ENCODE measurements at regions not wholly inside any gene's neighbourhood (a gene's known extent, or its start where the extent isn't known, plus 50 kb on each side); places are given as distances from the start of the nearest gene placed in this dataset.

- peaks cover 1% of the 10 kb centered on the region; the same call in 1 of the 2 replicates for H3K23me2 ChIP-seq (ENCODE audit: low read depth, low read length)
- H3K9me3 ChIP-seq (ENCODE audit: insufficient read depth in 2 of 2, low read depth in 1 of 2, low read length in 1 of 2), result no peaks in the 10 kb centered on the region
- H2BK5ac ChIP-seq (ENCODE audit: low read depth, low read length), result no peak overlapping the region
- no peaks in the 10 kb centered on the region for H3K4me1 ChIP-seq (replicated peaks in 1 of 4; ENCODE audit: control insufficient read depth in 3 of 4, insufficient read depth in 4 of 4, low read length in 3 of 4)
- no peaks in the 10 kb centered on the region for H3K79me1 ChIP-seq (ENCODE audit: low read depth, low read length)
- no peak overlapping the region for H2BK20ac ChIP-seq (ENCODE audit: low read length)
- CTCF ChIA-PET (ENCODE audit: partially characterized antibody), result interaction anchor here (4.2 kb wide), 1 partner anchor 14 kb away, joined by 13 read pairs; no protein-coding TSS in a partner anchor
- FAIRE-seq (no peak), DNase-seq (ENCODE audit: low read depth in 1 of 2, low spot score in 2 of 2) (no peak)
- no peak overlapping the region for H3K18ac ChIP-seq (ENCODE audit: extremely low read depth, low read length)
- no peak overlapping the region for H3K4me3 ChIP-seq (ENCODE audit: extremely low read depth in 1 of 4, insufficient read depth in 2 of 4, low read depth in 3 of 4, low read length in 4 of 4)
- no peak overlapping the region for H4K91ac ChIP-seq (replicated peaks; ENCODE audit: insufficient read length, low read length)
- no peak overlapping the region for H3K4ac ChIP-seq (replicated peaks; ENCODE audit: insufficient read length, low read depth, low read length)
- no peak overlapping the region for H2AK5ac ChIP-seq (ENCODE audit: low read depth, low read length)
- H2BK120ac ChIP-seq (replicated peaks; ENCODE audit: low read depth, low read length), result no peak overlapping the region
- no peak overlapping the region for H3K4me2 ChIP-seq (ENCODE audit: insufficient read depth in 1 of 2, low read depth in 2 of 2, low read length in 2 of 2)
- no peak overlapping the region for H3K14ac ChIP-seq (ENCODE audit: insufficient read length)
- H3K23ac ChIP-seq (ENCODE audit: insufficient read length), result no peak overlapping the region
- H2BK15ac ChIP-seq (ENCODE audit: low read length), result no peak overlapping the region
- H3K56ac ChIP-seq (replicated peaks; ENCODE audit: insufficient read length, low read depth, low read length), result no peak overlapping the region
- no peaks in the 10 kb centered on the region for H4K20me1 ChIP-seq (replicated peaks in 1 of 2; ENCODE audit: control insufficient read depth in 1 of 2, insufficient read depth in 2 of 2, low read length in 2 of 2)
- no peak overlapping the region for H4K8ac ChIP-seq (ENCODE audit: extremely low read depth, insufficient read depth, low read length)
- H2AFZ ChIP-seq (ENCODE audit: low read length), result no peak overlapping the region
- POLR2A ChIA-PET (ENCODE audit: partially characterized antibody), result no interaction called here
- no peak overlapping the region for H3K27ac ChIP-seq (ENCODE audit: low read depth, low read length)
- no peaks in the 10 kb centered on the region for H3K79me2 ChIP-seq (ENCODE audit: control insufficient read depth in 1 of 2, insufficient read depth in 2 of 2, low read length in 2 of 2)
- no peaks in the 10 kb centered on the region; a peak in 1 of 7 replicates for H3K27me3 ChIP-seq (replicated peaks in 1 of 4; ENCODE audit: control insufficient read depth in 3 of 4, extremely low read depth in 1 of 4, insufficient read depth in 3 of 4, low read length in 3 of 4)
- H3K9ac ChIP-seq (replicated peaks in 1 of 4; ENCODE audit: extremely low read depth in 1 of 4, low read depth in 3 of 4, low read length in 3 of 4), result no peak overlapping the region
- no peak overlapping the region for H4K5ac ChIP-seq (ENCODE audit: insufficient read length, low read depth, low read length)
- no peaks in the 10 kb centered on the region for H3K36me3 ChIP-seq (ENCODE audit: control insufficient read depth in 2 of 4, insufficient read depth in 4 of 4, low read length in 3 of 4)
- WGBS, 2 experiments (ENCODE audit: extremely low coverage in 1 of 2, insufficient coverage in 1 of 2, insufficient read length in 1 of 2, insufficient replicate concordance in 2 of 2, low coverage in 1 of 2, low lambda C conversion rate in 2 of 2, missing lambda C conversion rate in 1 of 2), result 87% methylated on average over 7 of the region's 7 CpGs; no CpG with 5 or more reads in 1 of the 2 experiments
- no peak overlapping the region for H2BK12ac ChIP-seq (ENCODE audit: low read depth, low read length)
- TF ChIP-seq CEBPB (IDR thresholded peaks at IDR 0.05; ENCODE audit: low read depth, low read length) (no peak), RNF2 (IDR thresholded peaks at IDR 0.05; ENCODE audit: borderline replicate concordance, low read depth, low read length, missing control alignments, poor library complexity, severe bottlenecking) (no peak)
Measured at GRCh38 chr3:53989946-53990345, 98.3 kb upstream of the SELENOK start.

All from H1 (cell line).